ENCODE measurements at regions not wholly inside any gene's neighbourhood (a gene's known extent, or its start where the extent isn't known, plus 50 kb on each side); places are given as distances from the start of the nearest gene placed in this dataset.
A peak's percentile ranks its signal among the peaks of the same experiment; 100 is the strongest.
"Not testable (repeated sequence)": the region's sequence is repeated elsewhere in the genome, so short reads cannot be mapped to it uniquely, and the experiment has no call there.

GRCh38 chr22:22193923-22194322, 50.7 kb upstream of the VPREB1 start:
- no peak for DNase-seq

GRCh38 chr22:22193462-22193861, 51.1 kb upstream of the VPREB1 start:
- not testable (repeated sequence) for DNase-seq

GRCh38 chr22:22193006-22193405, 51.6 kb upstream of the VPREB1 start:
- DNase-seq: not testable (repeated sequence)

- DNase-seq: not testable (repeated sequence)
Observed at GRCh38 chr22:22189796-22190195, 54.8 kb upstream of the VPREB1 start.

GRCh38 chr22:22187863-22188262, 56.7 kb upstream of the VPREB1 start:
- DNase-seq: not testable (repeated sequence)

- DNase-seq: no peak
Observed at GRCh38 chr22:22187299-22187698, 57.3 kb upstream of the VPREB1 start.

GRCh38 chr22:22185844-22186499, 58.6 kb upstream of the VPREB1 start:
- no peak for DNase-seq

GRCh38 chr22:22185217-22185616, 59.4 kb upstream of the VPREB1 start:
- DNase-seq: no peak

- DNase-seq: no peak
Observed at GRCh38 chr22:22184277-22184807, 60.2 kb upstream of the VPREB1 start.

GRCh38 chr22:22182990-22183264, 61.7 kb upstream of the VPREB1 start:
- DNase-seq: no peak

- DNase-seq: no peak
Observed at GRCh38 chr22:22182218-22182989, 62.2 kb upstream of the VPREB1 start.

GRCh38 chr22:22181341-22181850, 63.2 kb upstream of the VPREB1 start:
- DNase-seq: peak in 1 of 2 donors; percentile 19

- DNase-seq: no peak
Observed at GRCh38 chr22:22180738-22181285, 63.8 kb upstream of the VPREB1 start.

GRCh38 chr22:22179858-22180257, 64.7 kb upstream of the VPREB1 start:
- no peak for DNase-seq

- DNase-seq: no peak
Observed at GRCh38 chr22:22178992-22179391, 65.6 kb upstream of the VPREB1 start.

GRCh38 chr22:22178355-22178965, 66.1 kb upstream of the VPREB1 start:
- no peak for DNase-seq

GRCh38 chr22:22176929-22177616, 67.5 kb upstream of the VPREB1 start:
- no peak for DNase-seq

- DNase-seq: not testable (repeated sequence)
Observed at GRCh38 chr22:22172896-22173628, 71.5 kb upstream of the VPREB1 start.

GRCh38 chr22:22171357-22172218, 73.0 kb upstream of the VPREB1 start:
- no peak for DNase-seq

GRCh38 chr22:22169923-22170322, 74.7 kb upstream of the VPREB1 start:
- DNase-seq: no peak
